ENCODE measurements at regions not wholly inside any gene's neighbourhood (a gene's known extent, or its start where the extent isn't known, plus 50 kb on each side); places are given as distances from the start of the nearest gene placed in this dataset.

GRCh38 chr5:23721336-23721735 is 213.9 kb downstream of the PRDM9 start:
- TF ChIP-seq CTCF (IDR thresholded peaks at IDR 0.05; ENCODE audit: insufficient read depth, low read length) (no peak), SPI1 (IDR thresholded peaks at IDR 0.05; ENCODE audit: borderline replicate concordance, low read depth) (no peak), POLR2AphosphoS5 (IDR thresholded peaks at IDR 0.05; ENCODE audit: low read depth) (no peak), REST (IDR thresholded peaks at IDR 0.05; ENCODE audit: insufficient replicate concordance, low read depth) (no peak)

Measured in HL-60 (cell line).